Fibroblast of lung (primary cell): ENCODE measurements at regions not wholly inside any gene's neighbourhood (a gene's known extent, or its start where the extent isn't known, plus 50 kb on each side); places are given as distances from the start of the nearest gene placed in this dataset.
A peak's percentile ranks its signal among the peaks of the same experiment; 100 is the strongest.

Source experiments
- EZH2 ChIP-seq: IDR thresholded peaks from 2 replicates; pipeline ENCODE4 v1.5.1; 2012; ENCODE audit warnings: low read length, control low read depth, mild to moderate bottlenecking; ENCODE audit errors: missing control alignments
- TF ChIP-seq, protein P1 (sequence below), 2 donors: IDR thresholded peaks in 1 of 2; conservative IDR thresholded peaks in 1 of 2; 1 replicate in 1 of 2; 2 replicates in 1 of 2; pipeline ENCODE4 v1.5.1; 2011 to 2012; ENCODE audit warnings: low read length in 2 of 2, control low read depth in 1 of 2, inconsistent platforms in 1 of 2, low read depth in 1 of 2, mild to moderate bottlenecking in 1 of 2

DNA sequence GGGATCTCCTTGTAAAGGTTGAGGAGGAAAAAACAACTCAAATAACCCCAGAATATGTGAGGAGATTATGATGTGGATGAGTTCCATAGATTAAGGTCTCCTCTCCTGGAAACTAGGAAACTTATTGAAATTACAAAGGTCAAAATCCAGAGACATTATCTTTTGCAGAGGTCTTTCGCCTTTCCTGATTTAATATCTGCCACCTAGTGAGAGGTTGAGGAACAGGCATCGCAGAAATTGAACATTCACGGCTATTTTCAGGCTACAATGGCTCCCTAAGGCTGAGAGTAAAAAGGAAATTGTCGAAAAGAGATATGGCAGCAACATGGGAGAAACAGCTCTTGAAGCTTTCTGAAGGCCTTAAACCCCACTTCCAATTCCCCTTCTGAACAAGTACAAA is 127.5 kb upstream of the PLCXD3 start:
- TF ChIP-seq, protein P1, sequence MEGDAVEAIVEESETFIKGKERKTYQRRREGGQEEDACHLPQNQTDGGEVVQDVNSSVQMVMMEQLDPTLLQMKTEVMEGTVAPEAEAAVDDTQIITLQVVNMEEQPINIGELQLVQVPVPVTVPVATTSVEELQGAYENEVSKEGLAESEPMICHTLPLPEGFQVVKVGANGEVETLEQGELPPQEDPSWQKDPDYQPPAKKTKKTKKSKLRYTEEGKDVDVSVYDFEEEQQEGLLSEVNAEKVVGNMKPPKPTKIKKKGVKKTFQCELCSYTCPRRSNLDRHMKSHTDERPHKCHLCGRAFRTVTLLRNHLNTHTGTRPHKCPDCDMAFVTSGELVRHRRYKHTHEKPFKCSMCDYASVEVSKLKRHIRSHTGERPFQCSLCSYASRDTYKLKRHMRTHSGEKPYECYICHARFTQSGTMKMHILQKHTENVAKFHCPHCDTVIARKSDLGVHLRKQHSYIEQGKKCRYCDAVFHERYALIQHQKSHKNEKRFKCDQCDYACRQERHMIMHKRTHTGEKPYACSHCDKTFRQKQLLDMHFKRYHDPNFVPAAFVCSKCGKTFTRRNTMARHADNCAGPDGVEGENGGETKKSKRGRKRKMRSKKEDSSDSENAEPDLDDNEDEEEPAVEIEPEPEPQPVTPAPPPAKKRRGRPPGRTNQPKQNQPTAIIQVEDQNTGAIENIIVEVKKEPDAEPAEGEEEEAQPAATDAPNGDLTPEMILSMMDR (conservative IDR thresholded peaks at IDR 0.05 in 1 of 2, IDR thresholded peaks at IDR 0.05 in 1 of 2; ENCODE audit: low read depth in 1 of 2, low read length in 2 of 2): peak in 1 of 2 donors; percentile 36
- no peak for TF ChIP-seq EZH2
